ENCODE measurements at regions not wholly inside any gene's neighbourhood (a gene's known extent, or its start where the extent isn't known, plus 50 kb on each side); places are given as distances from the start of the nearest gene placed in this dataset.

DNA sequence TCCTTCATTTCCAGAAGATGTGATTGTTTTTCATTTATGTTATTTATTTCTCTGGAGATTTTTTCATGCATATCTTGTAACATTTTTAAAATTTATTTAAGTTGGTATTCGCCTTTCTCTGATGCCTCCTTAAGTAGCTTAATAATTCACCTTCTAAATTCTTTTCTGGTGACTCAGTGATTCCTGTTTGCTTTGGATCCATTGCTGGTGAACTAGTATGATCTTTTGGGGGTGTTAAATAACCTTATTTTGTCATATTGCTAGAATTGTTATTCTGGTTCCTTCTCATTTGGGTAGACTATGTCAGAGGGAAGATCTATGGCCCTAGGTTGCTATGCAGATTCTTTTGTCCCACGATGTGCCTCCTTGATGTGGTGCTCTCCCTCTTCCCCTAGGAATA is 1347.2 kb upstream of the B3GALT2 start:
- DNase-seq (ENCODE audit: low spot score) = no peak

DNA sequence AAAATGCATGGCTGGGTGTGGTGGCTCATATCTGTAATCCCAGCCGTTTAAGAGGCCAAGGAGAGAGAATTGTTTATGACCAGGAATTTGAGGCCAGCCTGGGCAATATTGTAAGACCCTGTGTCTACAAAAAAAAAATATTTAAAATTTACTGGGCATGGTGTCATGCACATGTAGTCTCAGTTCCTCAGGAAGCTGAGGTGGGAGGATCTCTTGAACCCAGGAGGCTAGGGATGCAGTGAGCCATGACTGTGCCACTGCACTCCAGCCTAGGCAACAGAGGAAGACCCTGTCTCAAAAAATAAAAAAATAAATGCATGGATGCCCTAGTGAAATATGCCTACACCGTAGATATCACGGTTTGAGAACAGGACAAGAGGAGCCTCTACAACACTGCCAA is 1331.2 kb upstream of the B3GALT2 start:
- no peak for DNase-seq (ENCODE audit: low spot score)

DNA sequence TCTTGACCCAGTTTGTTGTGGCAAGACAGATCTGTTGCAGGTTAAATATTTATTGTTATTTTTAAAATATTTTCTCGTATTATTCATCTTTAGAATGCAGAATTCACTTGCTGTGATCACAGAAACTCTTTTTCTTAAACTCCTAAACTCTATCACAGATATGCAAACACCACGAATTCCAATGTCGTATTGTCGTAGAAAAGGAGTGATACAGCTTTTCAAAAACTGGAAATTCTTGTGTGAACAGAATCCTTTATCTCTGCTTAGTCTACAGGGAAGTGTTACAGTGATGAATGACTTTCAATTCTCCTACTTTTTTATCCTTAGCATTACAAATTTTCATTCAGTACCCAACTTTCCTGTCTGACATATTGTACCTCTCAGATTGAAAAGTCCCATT is 1329.5 kb upstream of the B3GALT2 start:
- no peak for DNase-seq (ENCODE audit: low spot score)

DNA sequence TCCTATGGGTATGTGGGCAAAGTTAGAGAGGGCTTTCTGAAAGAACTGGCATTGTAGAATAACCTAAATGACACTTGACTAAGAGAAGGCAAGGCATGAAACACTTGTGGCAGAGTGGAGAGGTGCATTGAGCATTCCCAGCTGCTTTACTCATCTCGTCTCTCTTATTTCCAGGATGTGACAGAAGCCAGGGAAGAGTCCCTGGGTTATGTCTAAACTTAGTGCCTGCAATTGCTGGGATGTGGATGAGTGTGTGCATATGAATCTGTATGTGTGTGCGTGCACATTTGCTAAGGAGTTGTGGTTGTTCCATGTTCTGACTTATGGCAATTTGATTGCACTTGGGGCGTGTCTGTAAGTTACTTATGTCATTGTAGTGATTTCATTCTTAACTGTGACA is 1326.5 kb upstream of the B3GALT2 start:
- no peak for DNase-seq (ENCODE audit: low spot score)

DNA sequence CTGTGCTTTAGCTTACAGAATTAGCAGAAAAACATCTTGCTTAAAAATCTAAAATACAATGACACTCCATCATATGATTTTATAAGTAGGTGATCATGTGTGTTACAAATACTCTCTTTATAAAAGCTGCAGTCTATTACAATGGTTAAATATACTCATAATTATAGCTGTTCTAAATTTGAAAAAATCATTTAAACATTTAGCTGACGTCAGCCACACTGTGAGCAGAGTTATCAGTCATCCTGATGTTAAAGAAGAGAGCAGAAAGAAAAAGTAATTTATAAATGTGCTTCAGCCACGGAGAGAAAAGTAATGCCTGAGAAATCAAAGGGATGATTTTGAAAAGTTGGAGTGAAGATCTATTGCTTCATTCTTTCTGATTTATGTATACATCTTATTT is 1325.9 kb upstream of the B3GALT2 start:
- DNase-seq (ENCODE audit: low spot score) = no peak

DNA sequence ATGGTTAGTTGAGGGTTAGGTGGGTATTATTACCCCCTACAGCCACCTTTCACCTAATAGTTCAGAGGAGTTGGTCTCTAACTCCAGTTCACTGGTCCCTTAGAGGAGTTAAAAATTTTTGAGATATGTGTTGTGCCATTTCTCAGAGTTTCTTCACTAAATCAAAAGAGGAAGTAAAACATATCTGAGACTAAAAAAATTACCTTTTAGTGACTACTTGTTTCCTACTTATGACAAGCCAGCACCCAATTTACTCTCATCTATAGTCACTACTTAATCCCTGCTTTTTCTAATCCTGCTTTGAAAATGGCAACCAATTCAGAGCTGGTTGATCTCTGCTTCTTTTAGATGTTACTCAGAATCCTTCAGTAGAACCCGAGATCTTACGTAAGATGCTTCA is 1316.8 kb upstream of the B3GALT2 start:
- DNase-seq (ENCODE audit: low spot score) = no peak

DNA sequence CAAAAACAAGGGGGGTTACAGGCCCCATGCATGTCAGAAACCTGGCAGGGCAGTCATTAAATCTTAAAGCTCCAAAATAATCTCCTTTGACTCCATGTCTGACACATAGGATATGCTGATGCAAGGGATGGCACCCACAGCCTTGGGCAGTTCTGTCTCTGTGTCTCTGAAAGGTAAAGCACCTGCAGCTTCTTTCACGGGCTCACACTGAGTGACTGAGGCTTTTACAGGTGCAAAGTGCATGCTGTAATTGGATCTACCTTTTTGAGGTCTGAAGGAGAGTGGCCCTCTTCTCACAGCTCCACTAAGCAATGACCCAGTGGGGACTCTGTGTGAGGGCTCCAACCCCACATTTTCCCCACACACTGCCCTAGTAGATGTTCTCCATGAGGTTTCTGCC is 1309.0 kb upstream of the B3GALT2 start:
- DNase-seq (ENCODE audit: low spot score) = no peak

DNA sequence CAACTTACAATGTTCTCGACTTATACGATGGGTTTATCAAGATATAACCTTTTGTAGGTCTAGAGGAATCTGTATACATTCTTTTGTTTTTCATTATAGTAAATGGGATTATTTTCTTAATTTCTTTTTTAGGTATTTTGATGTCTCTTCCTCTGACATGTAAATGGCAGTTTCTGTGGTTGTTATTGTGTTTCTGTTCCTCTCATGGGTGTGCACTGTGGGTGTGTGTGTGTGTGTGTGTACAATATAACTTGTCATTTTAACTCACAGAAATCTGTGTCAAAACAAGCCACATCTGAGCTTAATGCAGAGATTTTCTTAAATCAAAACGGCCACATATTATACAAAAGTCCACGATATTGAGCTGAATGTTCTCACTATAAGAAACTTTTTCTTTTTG is 1300.8 kb upstream of the B3GALT2 start:
- DNase-seq (ENCODE audit: low spot score) = no peak

DNA sequence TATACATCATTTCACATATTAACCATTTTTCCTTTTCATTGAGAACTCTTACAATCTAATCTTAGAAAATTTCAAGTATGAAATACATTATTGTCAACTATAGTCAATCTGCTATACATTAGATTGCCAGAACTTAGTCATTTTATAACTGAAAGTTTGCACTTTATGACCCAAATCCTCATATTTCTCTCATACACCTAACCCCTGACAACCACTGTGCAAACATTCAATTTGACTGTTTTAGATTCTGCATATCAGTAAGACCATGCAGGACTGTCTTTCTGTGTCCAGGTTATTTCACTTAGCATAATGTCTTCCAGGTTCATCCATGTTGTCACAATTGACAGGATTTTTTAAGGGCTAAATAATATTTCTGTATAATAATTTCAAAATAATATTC is 1299.0 kb upstream of the B3GALT2 start:
- DNase-seq (ENCODE audit: low spot score) = no peak

DNA sequence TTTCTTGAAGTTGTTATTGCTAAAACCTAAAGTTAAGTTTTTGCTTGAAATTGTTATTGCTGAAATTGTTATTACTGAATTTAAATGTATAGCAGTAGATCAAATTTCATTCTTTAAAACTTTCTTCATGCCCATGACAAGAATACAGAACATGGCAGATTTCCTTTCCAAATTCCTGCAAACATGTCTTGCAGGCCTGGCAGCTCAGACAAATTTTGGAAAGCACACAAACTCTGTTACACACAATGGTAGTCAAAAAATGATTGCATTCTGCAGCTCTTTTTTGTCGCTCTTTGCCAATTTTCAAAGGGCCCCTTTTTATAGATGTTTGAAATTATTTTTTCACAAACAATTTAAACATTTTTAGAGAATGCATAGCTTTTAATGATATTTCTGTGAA is 1292.3 kb upstream of the B3GALT2 start:
- DNase-seq (ENCODE audit: low spot score) = no peak

DNA sequence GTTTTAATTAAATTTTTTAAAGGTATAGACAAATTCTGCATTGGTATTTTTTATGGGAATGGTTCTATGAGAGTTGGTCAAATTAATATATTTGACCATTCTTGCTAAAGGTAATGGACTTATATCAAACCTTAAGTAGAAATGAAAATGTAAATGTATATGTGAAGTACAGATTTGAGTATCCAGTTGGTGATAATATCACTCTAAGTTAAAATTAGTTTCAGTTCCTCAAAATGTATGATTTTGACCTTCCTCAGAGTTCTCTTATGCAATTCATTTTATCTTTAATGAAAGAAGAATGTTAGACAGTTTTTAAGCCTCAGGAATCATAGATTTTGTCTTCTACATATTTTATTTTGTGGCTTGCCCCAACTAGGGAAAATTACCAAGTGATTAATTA is 1291.5 kb upstream of the B3GALT2 start:
- DNase-seq (ENCODE audit: low spot score) = no peak

DNA sequence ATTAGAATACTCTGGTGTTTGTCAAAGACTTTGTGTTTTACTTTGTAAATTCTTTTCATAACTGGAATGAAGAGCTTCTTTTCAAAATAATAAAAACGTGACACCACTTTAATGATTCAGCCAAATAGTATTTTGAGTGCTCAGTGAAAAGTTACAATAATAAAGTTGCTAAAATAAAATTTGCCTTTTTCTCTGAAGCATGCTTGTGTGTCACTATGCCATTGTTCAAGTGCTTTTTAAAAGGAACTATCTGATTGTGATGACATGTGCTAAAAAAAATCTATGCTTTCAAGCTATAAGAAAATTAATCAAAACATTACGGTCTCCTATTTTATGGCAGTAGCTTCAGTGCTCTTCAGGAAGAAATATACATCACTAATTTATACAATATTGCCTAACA is 1290.5 kb upstream of the B3GALT2 start:
- no peak for DNase-seq (ENCODE audit: low spot score)

DNA sequence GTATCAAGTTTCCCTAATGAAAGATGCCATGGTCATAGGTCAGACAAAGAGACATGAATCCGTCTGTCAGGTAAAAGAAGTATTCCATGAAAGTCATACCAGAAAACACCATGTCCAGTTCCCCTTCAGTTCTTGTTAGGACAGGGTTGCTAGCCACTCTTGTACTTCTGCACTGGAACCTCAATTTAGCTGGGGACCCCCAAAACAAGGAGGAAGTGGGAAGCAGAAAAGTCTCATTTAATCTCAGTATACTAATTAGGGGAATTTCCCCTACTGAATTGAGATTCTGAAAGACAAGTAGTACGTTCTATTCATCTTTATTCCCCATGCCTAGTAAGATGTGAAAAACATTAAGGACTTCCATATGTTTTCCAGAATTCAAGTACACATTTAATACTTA is 1289.9 kb upstream of the B3GALT2 start:
- no peak for DNase-seq (ENCODE audit: low spot score)

DNA sequence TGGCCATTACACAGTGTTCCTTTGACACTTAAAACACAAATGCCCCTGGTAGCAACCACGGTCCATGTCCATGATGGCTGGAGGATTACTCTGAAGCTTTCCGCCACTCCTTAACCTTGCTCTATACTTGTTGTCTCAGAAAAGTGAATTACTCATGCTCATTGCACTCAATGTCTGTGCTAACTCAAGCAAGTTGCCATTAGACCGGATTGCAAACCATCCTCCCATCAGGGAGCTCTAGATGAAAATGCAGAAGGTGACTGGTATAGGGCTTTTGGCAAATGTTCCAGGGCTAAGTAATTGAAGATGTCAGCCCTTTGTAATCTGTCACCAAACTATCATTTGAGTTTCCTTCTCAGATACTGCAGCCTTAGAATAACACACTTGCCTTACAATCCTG is 1288.3 kb upstream of the B3GALT2 start:
- no peak for DNase-seq (ENCODE audit: low spot score)

DNA sequence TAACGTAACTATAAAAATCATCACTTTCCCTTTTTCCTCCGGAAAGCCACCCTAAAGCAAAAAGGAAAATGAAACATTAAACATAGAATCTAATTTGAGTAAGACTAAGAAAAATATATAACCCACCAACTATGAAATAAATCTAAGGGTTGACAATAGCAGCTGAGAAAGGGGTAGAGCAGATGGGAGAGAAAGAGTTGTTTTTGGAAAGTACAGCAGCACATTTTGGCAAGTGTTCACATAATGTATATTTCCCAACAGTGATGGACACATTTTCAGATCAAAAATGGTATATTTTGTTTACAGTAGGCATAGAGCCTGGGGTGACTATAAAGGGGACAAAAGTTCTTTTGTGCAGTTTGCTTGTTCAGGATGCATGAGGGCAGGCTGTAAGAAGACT is 1287.4 kb upstream of the B3GALT2 start:
- no peak for DNase-seq (ENCODE audit: low spot score)

DNA sequence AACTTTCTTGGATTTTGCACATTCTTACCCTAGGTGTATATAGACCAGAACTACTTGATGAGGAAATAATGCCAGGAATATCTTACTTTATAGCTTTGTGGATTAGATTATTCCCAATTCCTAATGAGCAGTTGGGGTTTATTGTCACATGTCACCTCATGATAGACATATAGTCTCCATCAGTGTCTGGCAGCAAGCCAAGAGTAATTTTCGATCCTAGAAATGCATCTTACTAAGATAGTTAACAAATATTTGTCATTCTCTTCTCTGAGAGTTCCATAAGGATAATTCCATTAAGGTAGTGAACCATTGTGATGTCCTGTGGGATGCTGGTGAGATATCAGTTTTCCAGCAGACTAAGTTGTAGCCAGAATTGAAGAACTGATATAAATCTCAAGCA is 1282.9 kb upstream of the B3GALT2 start:
- DNase-seq (ENCODE audit: low spot score) = no peak

DNA sequence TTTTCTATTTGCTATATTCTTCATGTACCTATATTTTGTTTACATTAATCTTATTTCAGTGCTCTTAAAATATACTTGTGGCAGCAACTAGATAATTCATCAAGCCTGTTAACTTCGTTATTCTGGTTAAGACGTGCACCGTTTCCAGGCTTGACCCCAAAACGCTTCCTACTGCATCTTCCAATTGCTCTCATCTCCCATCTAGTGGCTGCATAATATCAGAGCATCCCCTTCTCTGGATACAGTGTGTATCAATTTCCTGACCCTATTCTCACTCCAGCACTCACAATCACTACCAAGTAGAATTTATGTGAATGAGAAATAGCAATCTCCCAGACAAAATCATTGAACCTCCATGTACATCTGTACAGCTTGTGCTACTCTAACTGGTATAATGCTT is 1280.3 kb upstream of the B3GALT2 start:
- DNase-seq (ENCODE audit: low spot score) = peak; percentile 34

DNA sequence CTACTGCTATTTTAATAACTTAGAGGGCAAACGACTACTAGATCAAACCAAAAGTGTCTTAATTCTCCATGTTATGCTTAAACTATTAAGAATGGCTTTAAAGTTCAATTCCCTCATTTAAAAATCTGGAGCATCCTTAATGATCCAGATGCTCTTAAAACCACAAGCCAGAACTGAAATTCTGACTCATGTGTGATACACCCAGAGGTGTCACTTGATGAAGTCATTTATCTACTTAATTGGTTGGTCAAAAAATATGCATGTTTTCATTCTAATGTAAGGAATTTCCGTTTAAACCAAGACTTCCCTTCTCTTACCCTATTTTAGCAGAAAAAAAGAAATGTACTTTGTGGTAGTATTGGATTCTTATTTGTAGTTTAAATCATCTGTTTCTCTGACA is 1261.2 kb upstream of the B3GALT2 start:
- no peak for DNase-seq (ENCODE audit: low spot score)

DNA sequence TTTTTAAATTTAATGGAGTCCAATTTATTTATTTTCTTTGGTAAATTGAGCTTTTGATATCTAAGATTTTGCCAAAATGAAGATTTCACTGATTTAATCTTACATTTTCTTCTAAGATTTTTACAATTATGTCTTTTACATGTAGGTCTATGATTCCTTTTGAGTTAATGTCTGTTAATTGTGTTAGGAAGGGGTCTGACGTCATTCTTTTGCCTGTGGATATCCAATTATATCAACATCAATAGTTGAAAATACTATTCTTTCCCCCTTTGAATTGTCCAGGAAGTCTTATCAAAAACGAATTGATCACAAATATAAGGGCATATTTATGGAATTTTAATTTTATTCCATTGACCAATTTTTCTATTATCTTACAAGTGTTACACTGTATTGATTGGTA is 1258.8 kb upstream of the B3GALT2 start:
- no peak for DNase-seq (ENCODE audit: low spot score)

DNA sequence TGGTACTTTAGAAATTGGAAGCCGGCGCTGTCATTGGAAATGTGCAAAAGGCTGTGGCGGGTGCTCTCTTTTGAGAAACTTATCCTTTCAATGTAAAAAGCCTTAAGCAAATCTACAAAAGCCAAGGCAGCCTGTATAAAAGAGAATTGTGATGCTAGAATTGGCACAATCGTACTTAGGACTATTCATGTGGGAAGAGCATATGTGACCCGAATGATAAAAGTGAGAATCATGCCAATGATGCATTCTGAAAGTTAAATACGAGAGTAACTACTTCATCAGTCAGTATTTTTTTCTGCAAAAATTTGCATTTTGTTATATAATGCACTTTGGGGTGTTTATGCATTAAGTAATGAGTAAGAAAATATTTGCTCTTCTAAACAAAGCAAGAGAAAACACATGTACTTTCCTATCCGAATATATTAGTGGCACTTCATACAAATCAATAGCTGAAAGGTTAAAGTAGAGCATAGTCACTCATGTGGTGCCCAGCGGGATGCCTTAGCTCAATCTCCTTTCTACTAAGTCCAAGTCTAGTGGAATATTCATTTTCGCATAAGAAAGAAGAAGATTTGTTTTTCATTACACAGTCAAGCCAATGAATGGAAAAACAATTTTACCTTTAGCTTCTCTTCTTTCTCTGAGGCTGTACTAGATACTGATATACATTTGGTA is 1256.6 kb upstream of the B3GALT2 start:
- DNase-seq (ENCODE audit: low spot score) = no peak

DNA sequence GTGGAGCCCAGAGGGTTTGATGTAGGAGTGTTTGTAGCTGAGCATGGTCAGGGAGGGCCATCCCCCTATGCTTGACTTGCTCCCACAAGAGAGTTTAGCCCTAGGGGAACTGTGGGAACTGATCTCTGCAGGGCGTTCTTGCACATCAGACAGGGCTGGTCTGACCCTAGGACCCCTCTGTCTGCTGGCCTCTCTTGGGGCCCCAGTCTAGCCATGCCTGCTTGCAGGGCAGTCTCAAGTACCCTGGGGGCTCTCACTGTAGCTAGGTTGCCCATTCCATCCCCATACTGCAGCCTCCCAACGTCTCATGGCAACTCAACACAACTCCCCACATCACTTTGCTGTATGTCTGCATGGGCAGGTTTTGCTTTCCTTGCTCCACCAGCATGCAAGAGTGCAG is 1250.7 kb upstream of the B3GALT2 start:
- no peak for DNase-seq (ENCODE audit: low spot score)

DNA sequence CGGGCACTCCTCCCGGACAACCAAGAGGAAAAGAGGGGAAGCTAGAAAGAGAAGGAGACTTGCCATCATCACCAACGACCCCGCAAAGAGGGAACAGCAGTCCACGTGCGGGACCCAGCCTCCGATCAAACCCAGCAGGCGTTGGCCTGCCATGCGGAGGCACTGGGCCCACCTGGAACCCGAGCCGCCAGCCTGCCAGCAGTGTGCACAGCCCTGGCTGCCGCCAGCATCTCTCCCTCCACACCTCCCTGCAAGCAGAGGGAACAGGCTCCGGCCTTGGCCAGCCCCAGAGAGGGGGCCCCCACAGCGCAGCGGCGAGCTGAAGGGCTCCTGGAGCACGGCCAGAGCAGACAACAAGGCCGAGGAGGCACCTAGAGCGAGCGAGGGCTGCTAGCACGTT is 1244.7 kb upstream of the B3GALT2 start:
- DNase-seq (ENCODE audit: low spot score) = no peak

DNA sequence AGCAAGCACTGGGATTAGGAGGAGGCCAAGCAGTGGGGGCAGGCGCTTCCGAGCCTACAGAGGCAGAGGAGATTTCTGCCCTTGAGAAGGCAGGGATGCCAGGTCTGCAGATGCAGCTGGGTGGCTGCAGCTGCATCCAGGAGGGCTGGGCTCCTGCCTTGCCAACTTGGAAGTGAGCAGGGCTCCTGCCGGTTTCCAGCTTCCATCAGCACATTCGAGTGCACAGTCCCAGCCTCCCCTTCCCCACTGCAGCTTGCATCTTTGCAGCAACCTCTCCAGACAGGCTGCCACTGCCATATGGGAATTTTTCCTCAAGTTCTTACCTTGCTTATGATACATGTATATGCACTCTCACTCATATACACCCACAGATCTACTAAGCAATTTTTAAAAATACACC is 1234.3 kb upstream of the B3GALT2 start:
- no peak for DNase-seq (ENCODE audit: low spot score)

DNA sequence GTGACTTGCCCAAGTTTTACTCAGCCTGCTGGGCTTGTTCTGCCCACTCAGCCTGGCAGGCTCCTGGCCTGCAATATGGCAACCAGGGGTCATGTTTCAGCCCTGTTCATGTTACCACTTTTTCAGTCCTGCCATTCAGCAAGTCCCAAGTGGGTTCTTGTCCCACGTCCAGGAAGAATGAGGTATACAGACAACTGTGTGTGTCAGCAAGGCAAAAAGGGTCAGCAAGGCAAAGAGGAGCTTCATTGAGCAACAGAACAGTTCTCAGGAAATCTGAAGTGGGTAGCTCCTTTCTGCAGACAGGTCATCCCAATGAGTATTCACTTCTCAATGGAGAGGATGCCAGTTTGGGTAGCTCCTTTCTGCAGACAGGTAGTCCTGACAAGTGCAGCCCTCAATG is 1233.3 kb upstream of the B3GALT2 start:
- no peak for DNase-seq (ENCODE audit: low spot score)

DNA sequence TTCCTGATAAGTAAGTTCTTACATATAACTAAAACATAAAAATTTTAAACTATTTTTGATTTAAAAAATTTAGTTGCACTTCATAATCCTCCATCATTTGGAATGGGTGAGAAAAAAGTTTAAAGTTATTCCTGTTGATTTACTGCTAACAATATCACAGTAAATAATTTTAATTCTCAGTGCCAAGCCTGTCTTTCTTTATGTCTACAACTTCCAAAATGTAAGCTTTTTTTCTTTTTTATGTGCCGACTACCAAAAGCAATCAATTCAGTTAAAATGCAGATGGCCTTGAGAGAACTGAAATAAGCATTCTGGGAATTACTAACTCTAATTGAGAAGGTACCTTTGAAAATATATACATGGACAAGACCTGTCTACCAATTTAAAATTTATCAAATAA is 1224.3 kb upstream of the B3GALT2 start:
- DNase-seq (ENCODE audit: low spot score) = no peak

All from D341Med (cell line).